ENCODE measurements at regions not wholly inside any gene's neighbourhood (a gene's known extent, or its start where the extent isn't known, plus 50 kb on each side); places are given as distances from the start of the nearest gene placed in this dataset.
"Not testable (repeated sequence)": the region's sequence is repeated elsewhere in the genome, so short reads cannot be mapped to it uniquely, and the experiment has no call there.

GRCh38 chrX:143231492-143231891 is 205.8 kb downstream of the SPANXN4 start:
- ChIA-PET POLR2A (no interaction called here), CTCF (no interaction called here), RAD21 (ENCODE audit: low non-redundant PET in 1 of 2, low total read pairs in 2 of 2, uncharacterized antibody in 2 of 2, unreplicated experiment in 2 of 2) (no interaction called here)
- Histone ChIP-seq H3K9ac (ENCODE audit: low read length) (no peak overlapping the region), H3K4me3 (replicated peaks in 1 of 2; ENCODE audit: low read depth in 1 of 2, low read length in 2 of 2) (no peak overlapping the region), H3K27ac (ENCODE audit: low read depth, low read length) (no peak overlapping the region), H4K20me1 (ENCODE audit: insufficient read depth) (no peaks in the 10 kb centered on the region), H3K27me3 (ENCODE audit: insufficient read depth, low read length) (no peaks in the 10 kb centered on the region), H3K79me2 (ENCODE audit: insufficient read depth, low read length) (no peaks in the 10 kb centered on the region), H2AFZ (ENCODE audit: low read depth, low read length, poor library complexity, severe bottlenecking) (no peak overlapping the region), H3K4me2 (ENCODE audit: low read length) (no peak overlapping the region), H3K9me3 (ENCODE audit: control insufficient read depth in 1 of 2, insufficient read depth in 1 of 2, low read depth in 1 of 2, low read length in 2 of 2) (no peaks in the 10 kb centered on the region), H3K36me3 (ENCODE audit: control insufficient read depth in 1 of 2, insufficient read depth in 2 of 2, low read length in 2 of 2) (no peaks in the 10 kb centered on the region), H3K4me1 (ENCODE audit: control insufficient read depth in 1 of 2, insufficient read depth in 2 of 2, low read length in 2 of 2) (no peaks in the 10 kb centered on the region), H3K9me2 (ENCODE audit: insufficient read depth) (no peaks in the 10 kb centered on the region)
- intact Hi-C loops (cut with micrococcal nuclease) = no loop called here
- DNase-seq (ENCODE audit: low read depth, low spot score) (no peak), ATAC-seq (no peak)
- TF ChIP-seq CBX3 (IDR thresholded peaks at IDR 0.05; ENCODE audit: low read depth) (no peak), MAX (IDR thresholded peaks at IDR 0.05) (no peak), POLR2A (IDR thresholded peaks at IDR 0.05; ENCODE audit: borderline replicate concordance, extremely low read depth, insufficient read depth, insufficient read length) (no peak), CEBPB (IDR thresholded peaks at IDR 0.05; ENCODE audit: low read depth) (no peak), JUND (IDR thresholded peaks at IDR 0.05) (no peak), TCF7L2 (IDR thresholded peaks at IDR 0.05; ENCODE audit: borderline replicate concordance, extremely low read depth, insufficient read depth, insufficient read length) (no peak), ATF3 (IDR thresholded peaks at IDR 0.05) (no peak), FOSL1 (IDR thresholded peaks at IDR 0.05; ENCODE audit: low read depth) (no peak), YY1 (IDR thresholded peaks at IDR 0.05; ENCODE audit: extremely low read depth, insufficient replicate concordance, low read depth, low read length) (no peak), EZH2 (IDR thresholded peaks at IDR 0.05) (no peak), EZH2phosphoT487 (IDR thresholded peaks at IDR 0.05; ENCODE audit: borderline replicate concordance) (no peak), ZNF274 (IDR thresholded peaks at IDR 0.05; ENCODE audit: low read depth, low read length) (no peak), SP1 (IDR thresholded peaks at IDR 0.05; ENCODE audit: low read depth) (no peak), EGR1 (IDR thresholded peaks at IDR 0.05; ENCODE audit: low read depth) (no peak), ELF1 (IDR thresholded peaks at IDR 0.05; ENCODE audit: borderline replicate concordance, low read depth) (no peak), SIN3A (IDR thresholded peaks at IDR 0.05; ENCODE audit: low read depth) (no peak), SRF (IDR thresholded peaks at IDR 0.05; ENCODE audit: low read depth) (no peak), RAD21 (IDR thresholded peaks at IDR 0.05; ENCODE audit: low read depth) (no peak), POLR2AphosphoS5 (IDR thresholded peaks at IDR 0.05; ENCODE audit: low read depth, low read length) (no peak)
- TF ChIP-seq, protein P1, sequence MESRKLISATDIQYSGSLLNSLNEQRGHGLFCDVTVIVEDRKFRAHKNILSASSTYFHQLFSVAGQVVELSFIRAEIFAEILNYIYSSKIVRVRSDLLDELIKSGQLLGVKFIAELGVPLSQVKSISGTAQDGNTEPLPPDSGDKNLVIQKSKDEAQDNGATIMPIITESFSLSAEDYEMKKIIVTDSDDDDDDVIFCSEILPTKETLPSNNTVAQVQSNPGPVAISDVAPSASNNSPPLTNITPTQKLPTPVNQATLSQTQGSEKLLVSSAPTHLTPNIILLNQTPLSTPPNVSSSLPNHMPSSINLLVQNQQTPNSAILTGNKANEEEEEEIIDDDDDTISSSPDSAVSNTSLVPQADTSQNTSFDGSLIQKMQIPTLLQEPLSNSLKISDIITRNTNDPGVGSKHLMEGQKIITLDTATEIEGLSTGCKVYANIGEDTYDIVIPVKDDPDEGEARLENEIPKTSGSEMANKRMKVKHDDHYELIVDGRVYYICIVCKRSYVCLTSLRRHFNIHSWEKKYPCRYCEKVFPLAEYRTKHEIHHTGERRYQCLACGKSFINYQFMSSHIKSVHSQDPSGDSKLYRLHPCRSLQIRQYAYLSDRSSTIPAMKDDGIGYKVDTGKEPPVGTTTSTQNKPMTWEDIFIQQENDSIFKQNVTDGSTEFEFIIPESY (IDR thresholded peaks at IDR 0.05; ENCODE audit: extremely low read depth, insufficient replicate concordance, low read length) = no peak
- BruUV-seq (replicated peaks) = no TSS peak

DNA sequence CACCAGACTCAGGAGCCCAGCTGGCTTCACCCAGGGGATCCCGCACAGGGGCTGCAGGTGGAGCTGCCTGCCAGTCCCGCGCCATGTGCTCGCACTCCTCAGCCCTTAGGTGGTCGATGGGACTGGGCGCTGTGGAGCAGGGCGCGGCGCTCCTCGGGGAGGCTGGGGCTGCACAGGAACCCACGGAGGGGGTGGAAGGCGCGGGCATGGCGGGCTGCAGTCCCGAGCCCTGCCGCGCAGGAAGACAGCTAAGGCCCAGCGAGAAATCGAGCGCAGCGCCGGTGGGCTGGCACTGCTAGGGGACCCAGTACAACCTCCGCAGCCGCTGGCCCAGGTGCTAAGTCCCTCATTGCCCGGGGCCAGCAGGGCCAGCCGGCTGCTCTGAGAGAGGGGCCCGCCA is 202.9 kb downstream of the SPANXN4 start:
- POLR2A ChIA-PET; H3K27ac ChIP-seq (ENCODE audit: low read depth, low read length); DNase-seq (ENCODE audit: low read depth, low spot score); CTCF ChIA-PET; H3K36me3 ChIP-seq (ENCODE audit: control insufficient read depth in 1 of 2, insufficient read depth in 2 of 2, low read length in 2 of 2); ATAC-seq; H3K9me3 ChIP-seq (ENCODE audit: control insufficient read depth in 1 of 2, insufficient read depth in 1 of 2, low read depth in 1 of 2, low read length in 2 of 2); RAD21 ChIA-PET (ENCODE audit: low non-redundant PET in 1 of 2, low total read pairs in 2 of 2, uncharacterized antibody in 2 of 2, unreplicated experiment in 2 of 2); H4K20me1 ChIP-seq (ENCODE audit: insufficient read depth); H3K9ac ChIP-seq (ENCODE audit: low read length); H3K4me2 ChIP-seq (ENCODE audit: low read length); H2AFZ ChIP-seq (ENCODE audit: low read depth, low read length, poor library complexity, severe bottlenecking); H3K79me2 ChIP-seq (ENCODE audit: insufficient read depth, low read length); H3K4me3 ChIP-seq (replicated peaks in 1 of 2; ENCODE audit: low read depth in 1 of 2, low read length in 2 of 2); intact Hi-C loops (cut with micrococcal nuclease); H3K4me1 ChIP-seq (ENCODE audit: control insufficient read depth in 1 of 2, insufficient read depth in 2 of 2, low read length in 2 of 2); H3K27me3 ChIP-seq (ENCODE audit: insufficient read depth, low read length); H3K9me2 ChIP-seq (ENCODE audit: insufficient read depth); BruUV-seq (replicated peaks): not testable (repeated sequence)

Data from HCT116 (cell line).